HCT116 (cell line): ENCODE measurements at regions not wholly inside any gene's neighbourhood (a gene's known extent, or its start where the extent isn't known, plus 50 kb on each side); places are given as distances from the start of the nearest gene placed in this dataset.

Experiments
- ATAC-seq: fragments of 200-7000 bp; cut with Tn5 transposase; 2 replicates; pipeline ENCODE4 v1.9.1; 2020; ENCODE audit warnings: mild to moderate bottlenecking, moderate library complexity
- BruUV-seq: library from RNA; stranded (reverse); fragments of 400-500 nt; replicated peaks from 2 replicates; lab custom pipeline; 2021; lab: Mats Ljungman, UMichigan
- CTCF ChIA-PET: fragments of 300-600 bp; sonication (Branson Sonifier 250); formaldehyde crosslinking; loops from one replicate; lab custom pipeline; 2021; ENCODE audit warnings: antibody characterized with exemption; lab: Charles Lee
- POLR2A ChIA-PET: fragments of 300-600, 350-600 bp; sonication (Branson Sonifier 250); formaldehyde crosslinking; loops from one replicate; lab custom pipeline; 2021; ENCODE audit warnings: antibody characterized with exemption; lab: Charles Lee
- RAD21 ChIA-PET, 2 experiments: fragments of 300-600 bp; sonication (Branson Sonifier 250); formaldehyde crosslinking; loops; one replicate each; lab custom pipeline; 2023; ENCODE audit warnings: low total read pairs in 2 of 2; ENCODE audit not compliant: uncharacterized antibody in 2 of 2, unreplicated experiment in 2 of 2, low non-redundant PET in 1 of 2; lab: Charles Lee
- DNase-seq: peaks from one replicate; pipeline ENCODE4 v3.0.0-alpha.2; 2010; ENCODE audit warnings: low read depth, low spot score
- H2AFZ ChIP-seq: fragments of 200-600 bp; shearing (Covaris generic), sonication (generic); 2 replicates; pipeline ENCODE4 v1.6.1; 2017; ENCODE audit warnings: low read depth, mixed run types, mixed read lengths, antibody characterized with exemption, low read length; ENCODE audit not compliant: poor library complexity, severe bottlenecking
- H3K27ac ChIP-seq: 2 replicates; pipeline ENCODE4 v1.5.1; 2012; ENCODE audit warnings: low read depth, low read length
- H3K27me3 ChIP-seq: fragments of 200-600 bp; sonication (generic); 2 replicates; pipeline ENCODE4 v1.6.1; 2016; ENCODE audit warnings: mixed run types, low read length, mixed read lengths; ENCODE audit not compliant: insufficient read depth
- H3K36me3 ChIP-seq, 2 experiments: fragments of 200-500 bp in 1 of 2; fragments of 200-600 bp in 1 of 2; sonication (Bioruptor generic) in 1 of 2; sonication (generic) in 1 of 2; 2 replicates each; pipeline versions ENCODE4 v1.5.1 to v1.6.1; 2014 to 2016; ENCODE audit warnings: low read length in 2 of 2, inconsistent platforms in 1 of 2, mixed read lengths in 1 of 2, mixed run types in 1 of 2; ENCODE audit not compliant: insufficient read depth in 2 of 2, control insufficient read depth in 1 of 2
- H3K4me1 ChIP-seq, 2 experiments: fragments of 200-600 bp in 1 of 2; sonication (generic) in 1 of 2; 2 replicates each; pipeline versions ENCODE4 v1.5.1 to v1.6.1; 2012 to 2017; ENCODE audit warnings: low read length in 2 of 2, inconsistent platforms in 1 of 2, mild to moderate bottlenecking in 1 of 2, mixed read lengths in 1 of 2, mixed run types in 1 of 2, moderate library complexity in 1 of 2; ENCODE audit not compliant: insufficient read depth in 2 of 2, control insufficient read depth in 1 of 2
- H3K4me2 ChIP-seq: fragments of 200-600 bp; sonication (generic); 2 replicates; pipeline ENCODE4 v1.6.1; 2017; ENCODE audit warnings: mixed run types, low read length, mixed read lengths
- H3K4me3 ChIP-seq, 2 experiments: fragments of 200-600 bp in 1 of 2; sonication (generic) in 1 of 2; replicated peaks in 1 of 2; 2 replicates each; pipeline ENCODE4 v1.5.1; 2011 to 2016; ENCODE audit warnings: low read length in 2 of 2, control low read depth in 1 of 2, low read depth in 1 of 2, mild to moderate bottlenecking in 1 of 2, mixed read lengths in 1 of 2, mixed run types in 1 of 2
- H3K79me2 ChIP-seq: fragments of 200-600 bp; sonication (generic); 2 replicates; pipeline ENCODE4 v1.6.1; 2017; ENCODE audit warnings: mild to moderate bottlenecking, mixed run types, low read length, moderate library complexity, mixed read lengths; ENCODE audit not compliant: insufficient read depth
- H3K9ac ChIP-seq: fragments of 200-600 bp; sonication (generic); 2 replicates; pipeline ENCODE4 v1.6.1; 2016; ENCODE audit warnings: low read length, mixed read lengths
- H3K9me2 ChIP-seq: fragments of 200-600 bp; sonication (generic), shearing (Covaris generic); 2 replicates; pipeline ENCODE4 v1.6.1; 2017; ENCODE audit warnings: mixed run types, mild to moderate bottlenecking, moderate library complexity; ENCODE audit not compliant: insufficient read depth
- H3K9me3 ChIP-seq, 2 experiments: fragments of 200-500 bp in 1 of 2; fragments of 200-600 bp in 1 of 2; sonication (Bioruptor generic) in 1 of 2; sonication (generic) in 1 of 2; 2 replicates each; pipeline ENCODE4 v1.6.1; 2014 to 2017; ENCODE audit warnings: low read length in 2 of 2, mixed read lengths in 2 of 2, inconsistent platforms in 1 of 2, low read depth in 1 of 2, mild to moderate bottlenecking in 1 of 2, mixed run types in 1 of 2, moderate library complexity in 1 of 2; ENCODE audit not compliant: control insufficient read depth in 1 of 2, insufficient read depth in 1 of 2
- H4K20me1 ChIP-seq: fragments of 200-600 bp; sonication (generic), shearing (Covaris generic); 2 replicates; pipeline ENCODE4 v1.6.1; 2017; ENCODE audit warnings: mixed run types, mild to moderate bottlenecking, moderate library complexity; ENCODE audit not compliant: insufficient read depth
- CEBPB ChIP-seq: IDR thresholded peaks from 2 replicates; pipeline ENCODE4 v1.6.1; 2012; ENCODE audit warnings: low read depth
- CTCF ChIP-seq, 3 experiments: fragments of 200-600 bp in 1 of 3; sonication (generic) in 1 of 3; IDR thresholded peaks in 2 of 3; conservative IDR thresholded peaks in 1 of 3; 2 replicates each; pipeline ENCODE4 v1.5.1; 2012 to 2017; ENCODE audit warnings: low read depth in 2 of 3, low read length in 2 of 3, antibody characterized with exemption in 1 of 3, borderline replicate concordance in 1 of 3, control low read depth in 1 of 3, mild to moderate bottlenecking in 1 of 3, mixed read lengths in 1 of 3, mixed run types in 1 of 3, moderate library complexity in 1 of 3; ENCODE audit not compliant: insufficient read depth in 1 of 3
- EGR1 ChIP-seq: IDR thresholded peaks from 2 replicates; pipeline ENCODE4 v1.6.1; 2012; ENCODE audit warnings: low read depth
- ELF1 ChIP-seq: IDR thresholded peaks from 2 replicates; pipeline ENCODE4 v1.6.1; 2012; ENCODE audit warnings: low read depth, borderline replicate concordance
- EZH2 ChIP-seq: fragments of 200-600 bp; sonication (generic); IDR thresholded peaks from 2 replicates; pipeline ENCODE4 v1.6.1; 2017; ENCODE audit warnings: antibody characterized with exemption, mixed run types
- MAX ChIP-seq: IDR thresholded peaks from 2 replicates; pipeline ENCODE4 v1.6.1; 2012
- POLR2AphosphoS5 ChIP-seq: IDR thresholded peaks from 2 replicates; pipeline ENCODE4 v1.6.1; 2011; ENCODE audit warnings: mild to moderate bottlenecking, low read depth, low read length, moderate library complexity
- RAD21 ChIP-seq: IDR thresholded peaks from 2 replicates; pipeline ENCODE4 v1.6.1; 2012; ENCODE audit warnings: low read depth, mild to moderate bottlenecking
- REST ChIP-seq: IDR thresholded peaks from 2 replicates; pipeline ENCODE4 v1.6.1; 2012; ENCODE audit warnings: low read depth
- SIN3A ChIP-seq: IDR thresholded peaks from 2 replicates; pipeline ENCODE4 v1.6.1; 2012; ENCODE audit warnings: low read depth
- TCF7L2 ChIP-seq: IDR thresholded peaks from 2 replicates; pipeline ENCODE4 v1.7.0; 2011; ENCODE audit warnings: borderline replicate concordance, inconsistent platforms; ENCODE audit not compliant: insufficient read depth, insufficient read length; ENCODE audit errors: extremely low read depth
- ZBTB33 ChIP-seq: IDR thresholded peaks from 2 replicates; pipeline ENCODE4 v1.6.1; 2011; ENCODE audit warnings: mild to moderate bottlenecking, low read length, moderate library complexity; ENCODE audit not compliant: insufficient replicate concordance; ENCODE audit errors: extremely low read depth
- intact Hi-C: fragments of 100-400 bp; cut with micrococcal nuclease; formaldehyde crosslinking; loops from 2 replicates; pipeline ENCODE4 v1.10.0; 2022

GRCh38 chr10:105596749-105597148 is 955.7 kb downstream of the SORCS3 start:
- CTCF ChIA-PET, result no interaction called here
- RAD21 ChIA-PET, result no interaction called here
- Histone ChIP-seq H3K27ac (no peak overlapping the region), H3K4me1 (no peaks in the 10 kb centered on the region), H4K20me1 (no peaks in the 10 kb centered on the region), H3K27me3 (no peaks in the 10 kb centered on the region), H2AFZ (no peak overlapping the region), H3K9me2 (no peaks in the 10 kb centered on the region), H3K9ac (no peak overlapping the region), H3K4me3 (no peak overlapping the region), H3K9me3 (peaks cover 24% of the 10 kb centered on the region in 2 experiments; a peak in 3 of 4 replicates), H3K79me2 (no peaks in the 10 kb centered on the region), H3K36me3 (no peaks in the 10 kb centered on the region), H3K4me2 (no peak overlapping the region)
- ATAC-seq, result no peak
- BruUV-seq, result no TSS peak
- intact Hi-C loops, result no loop called here
- POLR2A ChIA-PET, result no interaction called here
- TF ChIP-seq RAD21, result no peak
- no peak for TF ChIP-seq ELF1
- TF ChIP-seq CEBPB, result no peak
- TF ChIP-seq REST, result no peak
- no peak for TF ChIP-seq SIN3A
- no peak for TF ChIP-seq MAX
- no peak for DNase-seq

GRCh38 chr10:105594296-105594695 is 953.2 kb downstream of the SORCS3 start:
- no peaks in the 10 kb centered on the region for H3K4me1 ChIP-seq
- BruUV-seq, result no TSS peak
- no peaks in the 10 kb centered on the region for H3K9me2 ChIP-seq
- ATAC-seq (no peak), DNase-seq (no peak)
- H4K20me1 ChIP-seq, result no peaks in the 10 kb centered on the region
- ChIA-PET CTCF (no interaction called here), POLR2A (no interaction called here), RAD21 (no interaction called here)
- H2AFZ ChIP-seq, result no peak overlapping the region
- H3K9ac ChIP-seq, result no peak overlapping the region
- peaks cover 17 to 28% of the 10 kb centered on the region in 2 experiments; a peak in 3 of 4 replicates for H3K9me3 ChIP-seq
- intact Hi-C loops, result no loop called here
- no peak overlapping the region for H3K4me2 ChIP-seq
- no peaks in the 10 kb centered on the region for H3K36me3 ChIP-seq
- no peak overlapping the region for H3K27ac ChIP-seq
- no peak overlapping the region for H3K4me3 ChIP-seq
- H3K27me3 ChIP-seq, result no peaks in the 10 kb centered on the region
- H3K79me2 ChIP-seq, result no peaks in the 10 kb centered on the region
- no peak for TF ChIP-seq SIN3A
- TF ChIP-seq MAX, result no peak
- TF ChIP-seq TCF7L2, result no peak
- no peak for TF ChIP-seq EZH2
- TF ChIP-seq ZBTB33, result no peak
- no peak for TF ChIP-seq POLR2AphosphoS5
- TF ChIP-seq RAD21, result no peak
- TF ChIP-seq EGR1, result no peak
- TF ChIP-seq CTCF (IDR thresholded peaks at IDR 0.05 in 2 of 3, conservative IDR thresholded peaks at IDR 0.05 in 1 of 3; ENCODE audit: borderline replicate concordance in 1 of 3, insufficient read depth in 1 of 3, low read depth in 2 of 3, low read length in 2 of 3), result no peak
